CD14-positive monocyte (primary cell): ENCODE measurements at regions not wholly inside any gene's neighbourhood (a gene's known extent, or its start where the extent isn't known, plus 50 kb on each side); places are given as distances from the start of the nearest gene placed in this dataset.

ENCODE experiments used
- DNase-seq, 3 donors: peaks; one replicate each; pipeline ENCODE4 v3.0.0-alpha.2; 2011 to 2022
- H2AFZ ChIP-seq: 2 replicates; pipeline ENCODE4 v1.6.0; 2012; ENCODE audit warnings: mild to moderate bottlenecking, low read depth, low read length, inconsistent platforms; ENCODE audit not compliant: insufficient read depth, poor library complexity, severe bottlenecking
- H3K27ac ChIP-seq, 2 donors: 1 replicate in 1 of 2; 2 replicates in 1 of 2; pipeline ENCODE4 v1.5.1; 2012 to 2013; ENCODE audit warnings: low read length in 2 of 2, control low read depth in 1 of 2, inconsistent platforms in 1 of 2, low read depth in 1 of 2, mild to moderate bottlenecking in 1 of 2
- H3K27me3 ChIP-seq, 2 donors: one replicate each; pipeline versions ENCODE4 v1.6.0 to v1.6.1; 2011 to 2013; ENCODE audit warnings: low read length in 2 of 2; ENCODE audit not compliant: control insufficient read depth in 2 of 2, insufficient read depth in 2 of 2
- H3K36me3 ChIP-seq, 2 donors: replicated peaks in 1 of 2; 1 replicate in 1 of 2; 2 replicates in 1 of 2; pipeline versions ENCODE4 v1.5.1 to v1.6.1; 2012 to 2013; ENCODE audit warnings: low read length in 2 of 2, control low read depth in 1 of 2, inconsistent platforms in 1 of 2, mild to moderate bottlenecking in 1 of 2; ENCODE audit not compliant: insufficient read depth in 2 of 2, control insufficient read depth in 1 of 2
- H3K4me1 ChIP-seq, 2 donors: 1 replicate in 1 of 2; 2 replicates in 1 of 2; pipeline versions ENCODE4 v1.5.1 to v1.6.1; 2012 to 2013; ENCODE audit warnings: low read length in 2 of 2, control low read depth in 1 of 2, inconsistent platforms in 1 of 2, mild to moderate bottlenecking in 1 of 2, moderate library complexity in 1 of 2; ENCODE audit not compliant: insufficient read depth in 2 of 2, control insufficient read depth in 1 of 2
- H3K4me2 ChIP-seq: replicated peaks from 2 replicates; pipeline ENCODE3; 2012; ENCODE audit warnings: low read length, moderate library complexity, mild to moderate bottlenecking; ENCODE audit not compliant: poor library complexity, severe bottlenecking; ENCODE audit errors: extremely low read depth
- H3K4me3 ChIP-seq, 3 experiments: fragments of 200-600 bp in 1 of 3; sonication (generic) in 1 of 3; replicated peaks in 1 of 3; 1 replicate in 2 of 3; 2 replicates in 1 of 3; pipeline ENCODE4 v1.5.1; 2011 to 2013; ENCODE audit warnings: low read length in 3 of 3, mild to moderate bottlenecking in 3 of 3, control low read depth in 2 of 3, low read depth in 2 of 3, inconsistent platforms in 1 of 3, moderate library complexity in 1 of 3
- H3K79me2 ChIP-seq: 2 replicates; pipeline ENCODE4 v1.6.0; 2012; ENCODE audit warnings: mild to moderate bottlenecking, control low read depth, inconsistent platforms, low read length, moderate library complexity; ENCODE audit not compliant: insufficient read depth
- H3K9ac ChIP-seq: 2 replicates; pipeline ENCODE4 v1.6.0; 2017; ENCODE audit warnings: low read length, mild to moderate bottlenecking; ENCODE audit not compliant: insufficient read depth, poor library complexity, severe bottlenecking
- H3K9me3 ChIP-seq, 2 donors: replicated peaks in 1 of 2; 1 replicate in 1 of 2; 2 replicates in 1 of 2; pipeline versions ENCODE4 v1.5.1 to v1.6.1; 2012 to 2013; ENCODE audit warnings: low read length in 2 of 2, control low read depth in 1 of 2; ENCODE audit not compliant: control insufficient read depth in 1 of 2, insufficient read depth in 1 of 2
- H4K20me1 ChIP-seq: 2 replicates; pipeline ENCODE4 v1.6.0; 2012; ENCODE audit warnings: mild to moderate bottlenecking, low read length, control low read depth, moderate library complexity; ENCODE audit not compliant: insufficient read depth
- H3K27ac Mint-ChIP-seq, 7 donors: one replicate each; pipeline ENCODE4 v1.8.0; 2020; ENCODE audit warnings: mild to moderate bottlenecking in 7 of 7, mixed read lengths in 7 of 7, moderate library complexity in 6 of 7, inconsistent platforms in 2 of 7
- H3K27me3 Mint-ChIP-seq, 3 donors: one replicate each; pipeline ENCODE4 v1.8.0; 2021 to 2022; ENCODE audit warnings: low read depth in 3 of 3, mild to moderate bottlenecking in 3 of 3, mixed read lengths in 3 of 3, moderate library complexity in 3 of 3, inconsistent platforms in 1 of 3
- H3K36me3 Mint-ChIP-seq, 2 donors: one replicate each; pipeline ENCODE4 v1.8.0; 2020; ENCODE audit warnings: mixed read lengths in 2 of 2, inconsistent platforms in 1 of 2, mild to moderate bottlenecking in 1 of 2
- H3K4me1 Mint-ChIP-seq: one replicate; pipeline ENCODE4 v1.8.0; 2020; ENCODE audit warnings: mild to moderate bottlenecking, mixed read lengths
- H3K4me3 Mint-ChIP-seq, 2 donors: one replicate each; pipeline ENCODE4 v1.8.0; 2020; ENCODE audit warnings: mild to moderate bottlenecking in 2 of 2, mixed read lengths in 2 of 2, moderate library complexity in 1 of 2
- H3K9me3 Mint-ChIP-seq, 7 donors: one replicate each; pipeline ENCODE4 v1.8.0; 2020 to 2022; ENCODE audit warnings: mixed read lengths in 7 of 7, mild to moderate bottlenecking in 6 of 7, moderate library complexity in 6 of 7, inconsistent platforms in 2 of 7
- WGBS: methylation state at CpG from one replicate; pipeline ENCODE4 v1.1.5; 2013; ENCODE audit warnings: missing lambda C conversion rate; ENCODE audit not compliant: insufficient coverage; 5-methylcytosine and 5-hydroxymethylcytosine counted together
- intact Hi-C, 2 donors: fragments of 100-400 bp; cut with micrococcal nuclease; formaldehyde crosslinking; loops; one replicate each; pipeline versions ENCODE4 v1.15.0 to v1.15.1; 2023
- TF ChIP-seq, protein P1 (sequence below): fragments of 200-600 bp; IDR thresholded peaks from one replicate; pipeline ENCODE4 v1.8.0; 2022; ENCODE audit warnings: antibody characterized with exemption, mild to moderate bottlenecking

GRCh38 chr9:73031350-73031749, 78.5 kb upstream of the ALDH1A1 start:
- intact Hi-C loops = no loop called here
- Histone ChIP-seq H4K20me1 (no peaks in the 10 kb centered on the region), H3K36me3 (no peaks in the 10 kb centered on the region), H3K27ac (no peak overlapping the region), H3K79me2 (no peaks in the 10 kb centered on the region), H3K4me2 (no peak overlapping the region), H3K4me1 (no peaks in the 10 kb centered on the region), H3K9ac (no peak overlapping the region), H2AFZ (no peak overlapping the region), H3K4me3 (no peak overlapping the region), H3K9me3 (no peaks in the 10 kb centered on the region), H3K27me3 (no peaks in the 10 kb centered on the region)
- Mint-ChIP-seq H3K27ac (no peak overlapping the region), H3K9me3 (no peaks in the 10 kb centered on the region), H3K4me3 (no peak overlapping the region), H3K36me3 (no peaks in the 10 kb centered on the region), H3K27me3 (no peaks in the 10 kb centered on the region), H3K4me1 (no peaks in the 10 kb centered on the region)
- no peak for DNase-seq
- no CpG with 5 or more reads among the region's 1 CpG for WGBS
- TF ChIP-seq, protein P1, sequence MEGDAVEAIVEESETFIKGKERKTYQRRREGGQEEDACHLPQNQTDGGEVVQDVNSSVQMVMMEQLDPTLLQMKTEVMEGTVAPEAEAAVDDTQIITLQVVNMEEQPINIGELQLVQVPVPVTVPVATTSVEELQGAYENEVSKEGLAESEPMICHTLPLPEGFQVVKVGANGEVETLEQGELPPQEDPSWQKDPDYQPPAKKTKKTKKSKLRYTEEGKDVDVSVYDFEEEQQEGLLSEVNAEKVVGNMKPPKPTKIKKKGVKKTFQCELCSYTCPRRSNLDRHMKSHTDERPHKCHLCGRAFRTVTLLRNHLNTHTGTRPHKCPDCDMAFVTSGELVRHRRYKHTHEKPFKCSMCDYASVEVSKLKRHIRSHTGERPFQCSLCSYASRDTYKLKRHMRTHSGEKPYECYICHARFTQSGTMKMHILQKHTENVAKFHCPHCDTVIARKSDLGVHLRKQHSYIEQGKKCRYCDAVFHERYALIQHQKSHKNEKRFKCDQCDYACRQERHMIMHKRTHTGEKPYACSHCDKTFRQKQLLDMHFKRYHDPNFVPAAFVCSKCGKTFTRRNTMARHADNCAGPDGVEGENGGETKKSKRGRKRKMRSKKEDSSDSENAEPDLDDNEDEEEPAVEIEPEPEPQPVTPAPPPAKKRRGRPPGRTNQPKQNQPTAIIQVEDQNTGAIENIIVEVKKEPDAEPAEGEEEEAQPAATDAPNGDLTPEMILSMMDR = no peak

DNA sequence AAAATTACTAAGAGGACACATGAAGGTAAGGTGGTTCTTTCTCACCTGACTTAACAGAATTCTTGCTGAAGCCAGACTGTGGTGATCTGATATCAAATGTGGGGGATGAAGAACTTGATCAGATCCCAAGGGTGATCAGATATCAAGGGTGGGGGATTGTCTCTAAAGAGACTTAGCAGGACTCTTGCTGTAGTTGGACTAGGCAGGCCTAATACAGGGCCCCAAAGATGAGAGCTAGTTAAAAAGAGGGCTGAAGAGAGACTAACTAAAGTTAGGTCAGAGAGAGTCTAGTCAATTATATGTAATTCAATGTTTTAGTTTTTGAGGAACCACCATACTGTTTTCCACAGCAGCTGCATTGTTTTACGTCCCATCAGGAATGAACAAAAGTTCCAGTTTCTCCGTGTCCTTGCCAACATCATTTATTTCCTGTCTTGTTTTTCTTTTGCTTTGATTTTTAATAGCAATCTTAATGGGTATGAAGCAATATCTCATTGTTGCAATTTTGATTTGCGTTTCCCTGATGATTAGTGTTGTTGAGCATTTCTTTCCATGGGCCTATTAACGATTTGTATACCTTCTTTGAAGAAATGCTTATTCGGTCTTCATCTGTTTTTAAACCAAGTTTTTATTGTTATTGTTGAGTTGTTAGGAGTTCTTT, 77.6 kb upstream of the ALDH1A1 start:
- Histone ChIP-seq H3K9ac (no peak overlapping the region), H3K36me3 (no peaks in the 10 kb centered on the region), H4K20me1 (no peaks in the 10 kb centered on the region), H3K27me3 (no peaks in the 10 kb centered on the region), H3K27ac (no peak overlapping the region), H3K4me2 (no peak overlapping the region), H3K4me3 (no peak overlapping the region), H2AFZ (no peak overlapping the region), H3K79me2 (no peaks in the 10 kb centered on the region), H3K9me3 (no peaks in the 10 kb centered on the region), H3K4me1 (no peaks in the 10 kb centered on the region)
- no peaks in the 10 kb centered on the region for H3K27me3 Mint-ChIP-seq
- H3K9me3 Mint-ChIP-seq = no peaks in the 10 kb centered on the region
- no peaks in the 10 kb centered on the region for H3K4me1 Mint-ChIP-seq
- intact Hi-C loops = no loop called here
- H3K4me3 Mint-ChIP-seq = no peak overlapping the region
- no peak overlapping the region for H3K27ac Mint-ChIP-seq
- DNase-seq = no peak
- H3K36me3 Mint-ChIP-seq = no peaks in the 10 kb centered on the region
- TF ChIP-seq, protein P1 = no peak
- WGBS = no CpG with 5 or more reads among the region's 5 CpGs
